ENCODE measurements at regions not wholly inside any gene's neighbourhood (a gene's known extent, or its start where the extent isn't known, plus 50 kb on each side); places are given as distances from the start of the nearest gene placed in this dataset.

DNA sequence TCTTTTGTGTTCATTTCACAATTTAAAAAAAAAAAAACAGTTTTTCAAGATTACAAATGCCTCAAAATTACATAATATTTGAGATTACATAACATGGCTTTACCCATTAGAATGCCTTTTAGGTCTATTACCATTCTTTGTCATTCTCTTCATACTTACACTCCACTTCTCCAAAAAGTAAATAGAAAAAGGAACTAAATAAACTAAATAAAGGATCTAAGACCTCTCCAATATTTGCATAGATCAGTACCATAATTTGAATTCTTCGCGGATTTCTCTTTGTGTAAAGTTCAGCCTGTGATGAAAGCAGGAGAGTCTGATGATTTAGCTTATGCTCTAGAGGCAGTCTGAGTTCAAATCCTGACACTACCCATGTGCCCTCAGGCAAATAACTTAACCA, 56.4 kb upstream of the C1GALT1 start:
- no peak overlapping the region for H3K27ac ChIP-seq
- TF ChIP-seq, protein P1, sequence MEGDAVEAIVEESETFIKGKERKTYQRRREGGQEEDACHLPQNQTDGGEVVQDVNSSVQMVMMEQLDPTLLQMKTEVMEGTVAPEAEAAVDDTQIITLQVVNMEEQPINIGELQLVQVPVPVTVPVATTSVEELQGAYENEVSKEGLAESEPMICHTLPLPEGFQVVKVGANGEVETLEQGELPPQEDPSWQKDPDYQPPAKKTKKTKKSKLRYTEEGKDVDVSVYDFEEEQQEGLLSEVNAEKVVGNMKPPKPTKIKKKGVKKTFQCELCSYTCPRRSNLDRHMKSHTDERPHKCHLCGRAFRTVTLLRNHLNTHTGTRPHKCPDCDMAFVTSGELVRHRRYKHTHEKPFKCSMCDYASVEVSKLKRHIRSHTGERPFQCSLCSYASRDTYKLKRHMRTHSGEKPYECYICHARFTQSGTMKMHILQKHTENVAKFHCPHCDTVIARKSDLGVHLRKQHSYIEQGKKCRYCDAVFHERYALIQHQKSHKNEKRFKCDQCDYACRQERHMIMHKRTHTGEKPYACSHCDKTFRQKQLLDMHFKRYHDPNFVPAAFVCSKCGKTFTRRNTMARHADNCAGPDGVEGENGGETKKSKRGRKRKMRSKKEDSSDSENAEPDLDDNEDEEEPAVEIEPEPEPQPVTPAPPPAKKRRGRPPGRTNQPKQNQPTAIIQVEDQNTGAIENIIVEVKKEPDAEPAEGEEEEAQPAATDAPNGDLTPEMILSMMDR (conservative IDR thresholded peaks at IDR 0.05), result no peak

DNA sequence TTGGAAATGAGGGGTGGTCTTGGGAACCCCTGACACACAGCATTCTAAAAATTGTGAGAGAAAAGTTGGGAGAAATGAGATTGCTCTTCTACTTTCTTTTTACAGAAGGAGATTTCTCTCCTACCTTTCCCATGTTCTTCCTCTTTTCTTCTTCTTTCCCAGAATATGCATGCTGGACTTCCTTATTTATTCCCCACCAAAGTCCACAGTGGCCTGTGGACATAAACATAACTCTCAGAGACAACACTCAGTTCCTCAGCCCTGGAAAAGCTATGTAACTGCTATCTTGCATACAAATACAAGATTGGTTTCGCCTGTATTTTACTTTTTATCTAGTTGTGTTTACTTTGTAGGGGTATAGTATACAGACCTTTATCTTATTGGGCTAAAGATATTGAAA, 54.6 kb upstream of the C1GALT1 start:
- no peak overlapping the region for H3K27ac ChIP-seq
- TF ChIP-seq, protein P1 (conservative IDR thresholded peaks at IDR 0.05), result no peak

DNA sequence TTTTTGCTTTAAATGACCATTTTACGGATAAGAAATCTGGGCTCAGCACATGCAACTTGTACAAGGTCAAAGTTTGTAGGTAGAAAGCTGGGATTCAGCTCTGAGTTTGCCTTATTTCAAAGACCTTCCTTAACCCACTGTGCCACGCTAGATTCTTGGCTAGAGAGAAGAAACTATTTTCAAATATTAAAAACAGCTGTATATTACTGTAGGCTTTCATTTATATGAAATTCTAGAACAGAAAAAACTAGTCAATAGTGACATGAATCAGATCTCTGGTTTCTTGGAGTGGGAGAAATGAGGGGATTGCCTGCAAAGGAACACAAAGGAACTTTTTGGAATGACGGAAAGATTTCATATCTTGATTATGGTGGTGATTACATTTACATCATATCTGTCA, 53.0 kb upstream of the C1GALT1 start:
- TF ChIP-seq, protein P1 (conservative IDR thresholded peaks at IDR 0.05), result no peak
- no peak overlapping the region for H3K27ac ChIP-seq

DNA sequence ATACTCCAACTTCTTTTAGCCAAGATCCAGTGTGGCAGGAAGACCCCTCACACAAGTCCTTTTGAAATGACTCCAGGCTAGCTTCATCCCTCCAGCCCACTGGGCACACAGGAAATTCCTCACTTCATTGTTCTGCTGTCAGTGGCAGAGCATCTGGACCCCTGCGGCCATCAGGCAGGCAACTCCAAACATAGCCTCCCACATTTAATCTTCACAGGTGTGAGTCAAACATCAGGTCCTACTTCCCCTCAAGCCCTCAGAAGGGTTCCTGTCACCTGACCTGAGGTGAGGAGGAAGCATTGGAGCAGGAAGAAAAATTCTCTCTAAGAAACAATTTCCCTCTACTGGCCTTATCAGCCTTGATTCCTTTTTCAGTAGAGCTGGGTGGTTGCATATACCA, 51.1 kb upstream of the C1GALT1 start:
- TF ChIP-seq, protein P1 (conservative IDR thresholded peaks at IDR 0.05), result no peak
- H3K27ac ChIP-seq, result no peak overlapping the region
